PC-9 (cell line): ENCODE measurements at regions not wholly inside any gene's neighbourhood (a gene's known extent, or its start where the extent isn't known, plus 50 kb on each side); places are given as distances from the start of the nearest gene placed in this dataset.

Experiments
- EZH2 ChIP-seq: fragments of 200-600 bp; sonication (generic); IDR thresholded peaks from 2 replicates; pipeline ENCODE4 v1.8.0; 2017; ENCODE audit warnings: antibody characterized with exemption, low read depth
- TF ChIP-seq, protein P1 (sequence below): fragments of 200-600 bp; sonication (generic); conservative IDR thresholded peaks from 2 replicates; pipeline ENCODE4 v1.6.1; 2017; ENCODE audit warnings: mixed run types, antibody characterized with exemption, mild to moderate bottlenecking, moderate library complexity

DNA sequence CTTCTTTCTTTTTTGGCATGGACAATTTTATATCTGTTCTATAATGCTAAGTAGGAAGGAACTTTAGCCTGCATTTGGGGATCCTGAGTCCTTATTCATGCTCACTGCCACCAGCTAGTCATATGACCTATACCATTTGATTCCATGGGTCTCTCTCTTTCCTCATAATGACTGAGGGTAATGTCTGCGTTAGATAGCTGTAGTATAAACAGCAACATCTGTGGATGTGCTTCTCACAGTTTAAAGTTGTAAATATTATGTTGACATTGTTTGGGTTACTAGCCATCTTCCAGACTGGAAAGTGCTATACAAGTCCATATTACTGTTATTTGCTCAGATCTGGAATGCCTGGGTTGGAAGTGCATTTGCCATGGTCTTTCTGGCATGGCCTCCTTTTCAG lies 274.9 kb upstream of the SEMA6D start:
- TF ChIP-seq, protein P1, sequence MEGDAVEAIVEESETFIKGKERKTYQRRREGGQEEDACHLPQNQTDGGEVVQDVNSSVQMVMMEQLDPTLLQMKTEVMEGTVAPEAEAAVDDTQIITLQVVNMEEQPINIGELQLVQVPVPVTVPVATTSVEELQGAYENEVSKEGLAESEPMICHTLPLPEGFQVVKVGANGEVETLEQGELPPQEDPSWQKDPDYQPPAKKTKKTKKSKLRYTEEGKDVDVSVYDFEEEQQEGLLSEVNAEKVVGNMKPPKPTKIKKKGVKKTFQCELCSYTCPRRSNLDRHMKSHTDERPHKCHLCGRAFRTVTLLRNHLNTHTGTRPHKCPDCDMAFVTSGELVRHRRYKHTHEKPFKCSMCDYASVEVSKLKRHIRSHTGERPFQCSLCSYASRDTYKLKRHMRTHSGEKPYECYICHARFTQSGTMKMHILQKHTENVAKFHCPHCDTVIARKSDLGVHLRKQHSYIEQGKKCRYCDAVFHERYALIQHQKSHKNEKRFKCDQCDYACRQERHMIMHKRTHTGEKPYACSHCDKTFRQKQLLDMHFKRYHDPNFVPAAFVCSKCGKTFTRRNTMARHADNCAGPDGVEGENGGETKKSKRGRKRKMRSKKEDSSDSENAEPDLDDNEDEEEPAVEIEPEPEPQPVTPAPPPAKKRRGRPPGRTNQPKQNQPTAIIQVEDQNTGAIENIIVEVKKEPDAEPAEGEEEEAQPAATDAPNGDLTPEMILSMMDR, result no peak
- no peak for TF ChIP-seq EZH2
